ENCODE measurements at regions not wholly inside any gene's neighbourhood (a gene's known extent, or its start where the extent isn't known, plus 50 kb on each side); places are given as distances from the start of the nearest gene placed in this dataset.
A peak's percentile ranks its signal among the peaks of the same experiment; 100 is the strongest.
"Not testable (repeated sequence)": the region's sequence is repeated elsewhere in the genome, so short reads cannot be mapped to it uniquely, and the experiment has no call there.

GRCh38 chr5:110880413-110880812 lies 141.6 kb downstream of the SLC25A46 start:
- Histone ChIP-seq H3K27ac (no peak overlapping the region), H3K9me3 (no peaks in the 10 kb centered on the region), H3K4me3 (no peak overlapping the region), H3K4me1 (no peaks in the 10 kb centered on the region), H3K36me3 (no peaks in the 10 kb centered on the region), H3K27me3 (no peaks in the 10 kb centered on the region)
- TF ChIP-seq CTCF (IDR thresholded peaks at IDR 0.05), result no peak
- no peak for DNase-seq (ENCODE audit: low spot score)

- H3K27ac ChIP-seq, result no peak overlapping the region
- H3K4me1 ChIP-seq, result no peaks in the 10 kb centered on the region
- no peaks in the 10 kb centered on the region for H3K9me3 ChIP-seq
- no peaks in the 10 kb centered on the region for H3K36me3 ChIP-seq
- no peak for DNase-seq (ENCODE audit: low spot score)
- H3K4me3 ChIP-seq, result no peak overlapping the region
- no peak for TF ChIP-seq CTCF (IDR thresholded peaks at IDR 0.05)
- H3K27me3 ChIP-seq, result no peaks in the 10 kb centered on the region
Measured at GRCh38 chr5:110884005-110884404, 145.2 kb downstream of the SLC25A46 start.

DNA sequence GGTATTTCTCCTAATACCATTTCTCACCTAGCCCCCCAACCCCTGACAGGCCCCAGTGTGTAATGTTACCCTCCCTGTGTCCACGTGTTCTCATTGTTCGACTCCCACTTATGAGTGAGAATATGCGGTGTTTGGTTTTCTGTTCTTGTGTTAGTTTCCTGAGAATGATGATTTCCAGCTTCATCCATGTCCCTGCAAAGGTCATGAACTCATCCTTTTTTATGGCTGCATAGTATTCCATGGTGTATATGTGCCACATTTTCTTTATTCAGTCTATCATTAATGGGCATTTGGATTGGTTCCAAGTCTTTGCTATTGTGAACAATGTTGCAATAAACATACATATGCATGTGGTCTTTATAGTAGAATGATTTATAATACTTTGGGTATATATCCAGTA lies 148.4 kb downstream of the SLC25A46 start:
- not testable (repeated sequence) for H3K4me1 ChIP-seq; H3K9me3 ChIP-seq; H3K36me3 ChIP-seq; DNase-seq (ENCODE audit: low spot score); H3K27me3 ChIP-seq; H3K4me3 ChIP-seq; H3K27ac ChIP-seq

DNA sequence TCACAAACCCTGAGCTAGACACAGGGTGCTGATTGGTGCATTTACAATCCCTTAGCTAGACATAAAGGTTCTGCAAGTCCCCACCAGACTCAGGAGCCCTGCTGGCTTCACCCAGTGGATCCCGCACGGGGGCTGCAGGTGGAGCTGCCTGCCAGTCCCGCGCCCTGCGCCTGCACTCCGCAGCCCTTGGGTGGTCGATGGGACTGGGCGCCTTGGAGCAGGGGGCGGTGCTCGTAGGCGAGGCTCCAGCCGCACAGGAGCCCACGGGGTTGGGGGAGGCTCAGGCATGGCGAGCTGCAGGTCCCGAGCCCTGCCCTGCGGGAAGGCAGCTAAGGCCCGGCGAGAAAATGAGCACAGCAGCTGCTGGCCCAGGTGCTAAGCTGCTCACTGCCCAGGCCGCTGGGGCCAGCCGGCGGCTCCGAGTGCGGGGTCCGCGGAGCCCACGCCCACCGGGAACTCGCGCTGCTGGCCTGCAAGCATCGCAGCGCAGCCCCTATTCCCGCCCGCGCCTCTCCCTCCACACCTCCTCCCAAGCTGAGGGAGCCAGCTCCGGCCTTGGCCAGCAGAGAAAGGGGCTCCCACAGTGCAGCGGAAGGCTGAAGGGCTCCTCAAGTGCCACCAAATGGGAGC lies 155.2 kb downstream of the SLC25A46 start:
- not testable (repeated sequence) for H3K9me3 ChIP-seq; H3K4me1 ChIP-seq; H3K36me3 ChIP-seq; H3K27me3 ChIP-seq; DNase-seq (ENCODE audit: low spot score); H3K27ac ChIP-seq
- peak overlapping the region in 1 of 2 donors; percentile 6 for H3K4me3 ChIP-seq

DNA sequence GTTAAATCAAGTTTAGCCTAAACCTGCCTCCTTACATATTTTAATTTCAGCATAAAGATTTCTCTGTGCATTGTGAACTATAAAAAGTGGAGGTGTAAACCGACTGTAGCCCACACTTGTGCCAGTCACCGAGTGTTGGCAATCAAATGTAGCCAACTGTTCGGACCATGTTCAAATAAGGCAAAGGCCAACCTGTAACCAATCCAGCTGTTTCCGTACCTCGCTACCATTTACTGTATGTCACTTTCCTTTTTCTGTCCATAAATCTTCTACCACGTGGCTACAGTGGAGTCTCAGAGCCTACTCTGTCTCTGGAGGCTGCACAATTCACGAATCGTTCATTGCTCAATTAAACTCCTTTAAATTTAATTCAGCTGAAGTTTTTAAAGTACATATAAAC lies 156.0 kb downstream of the SLC25A46 start:
- Histone ChIP-seq H3K4me1 (no peaks in the 10 kb centered on the region), H3K27me3 (no peaks in the 10 kb centered on the region)

DNA sequence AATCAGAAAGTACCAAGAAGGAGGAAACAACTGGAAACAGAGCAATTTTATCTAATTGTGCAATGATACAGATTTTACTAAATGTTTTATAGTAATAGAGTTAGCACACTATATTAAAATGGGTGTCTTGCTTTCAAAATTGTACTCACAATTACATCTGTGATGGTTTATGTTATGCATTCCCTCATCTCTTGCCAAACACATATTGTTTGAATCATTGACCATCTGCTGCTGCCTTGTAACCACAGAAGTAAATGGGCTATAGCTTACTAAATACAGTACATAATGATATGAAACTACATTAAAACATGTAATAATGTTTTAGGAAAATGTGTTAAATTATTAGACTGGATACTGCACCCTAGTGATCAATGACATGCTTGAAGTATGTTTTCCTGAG lies 158.1 kb downstream of the SLC25A46 start:
- TF ChIP-seq CTCF (IDR thresholded peaks at IDR 0.05), result no peak
- H3K9me3 ChIP-seq, result no peaks in the 10 kb centered on the region
- no peaks in the 10 kb centered on the region for H3K4me1 ChIP-seq
- no peaks in the 10 kb centered on the region for H3K36me3 ChIP-seq
- no peak overlapping the region for H3K27ac ChIP-seq
- DNase-seq (ENCODE audit: low spot score), result no peak
- H3K27me3 ChIP-seq, result no peaks in the 10 kb centered on the region
- no peak overlapping the region for H3K4me3 ChIP-seq

More for the DNA sequence above, 156.0 kb downstream of the SLC25A46 start:
- DNase-seq (ENCODE audit: low spot score), result no peak
- peaks cover 0 to 7% of the 10 kb centered on the region in 2 donors for H3K9me3 ChIP-seq
- H3K36me3 ChIP-seq, result no peaks in the 10 kb centered on the region
- H3K27ac ChIP-seq, result no peak overlapping the region
- TF ChIP-seq CTCF (IDR thresholded peaks at IDR 0.05), result no peak
- H3K4me3 ChIP-seq, result no peak overlapping the region

Measured in right atrium auricular region (tissue), 2 donors.